ENCODE measurements at regions not wholly inside any gene's neighbourhood (a gene's known extent, or its start where the extent isn't known, plus 50 kb on each side); places are given as distances from the start of the nearest gene placed in this dataset.

GRCh38 chr7:47007471-47007870 is 574.4 kb downstream of the TNS3 start (continued):
- TF ChIP-seq EZH2phosphoT487 (IDR thresholded peaks at IDR 0.05; ENCODE audit: unreplicated experiment) (no peak), ETS1 (IDR thresholded peaks at IDR 0.05) (no peak), ZNF331 (CRISPR knock-in tag; IDR thresholded peaks at IDR 0.05; ENCODE audit: low read depth) (no peak)

DNA sequence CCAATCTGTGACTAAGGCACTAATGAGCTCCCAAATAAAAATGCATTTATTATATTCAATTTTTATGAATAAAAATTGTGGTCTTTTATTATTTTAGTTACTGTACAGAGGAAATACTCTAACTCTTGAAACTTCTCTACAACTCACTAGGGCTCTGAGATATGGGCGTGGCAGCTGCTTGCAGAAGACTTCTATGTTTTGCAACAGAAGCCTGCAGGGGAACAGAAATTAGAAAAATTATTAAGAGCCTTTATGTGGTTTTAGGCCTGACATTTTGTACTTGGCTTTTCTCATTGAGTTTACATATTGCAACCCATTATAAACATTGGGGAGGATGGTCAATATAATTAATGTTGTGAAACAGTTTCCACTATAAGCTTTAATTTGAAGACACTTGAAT is 581.4 kb downstream of the TNS3 start:
- ATAC-seq (no peak), DNase-seq (ENCODE audit: low spot score) (no peak)
- H4K20me1 ChIP-seq (replicated peaks; ENCODE audit: insufficient read depth): no peaks in the 10 kb centered on the region
- Mint-ChIP-seq H3K9me3 (no peaks in the 10 kb centered on the region), H3K4me1 (peaks cover 2% of the 10 kb centered on the region; the same call in 2 of the 3 replicates), H3K27ac (no peak overlapping the region), H3K27me3 (ENCODE audit: insufficient read depth, low read depth, poor library complexity) (no peaks in the 10 kb centered on the region), H3K4me3 (no peak overlapping the region), H3K36me3 (ENCODE audit: low read depth) (no peaks in the 10 kb centered on the region)
- no peaks in the 10 kb centered on the region for H3K36me3 ChIP-seq (ENCODE audit: insufficient read depth)
- no peaks in the 10 kb centered on the region for H3K79me2 ChIP-seq (replicated peaks; ENCODE audit: insufficient read depth)
- H3K27me3 ChIP-seq (ENCODE audit: insufficient read depth): no peaks in the 10 kb centered on the region
- H2AFZ ChIP-seq: no peak overlapping the region
- H3K4me3 ChIP-seq: no peak overlapping the region
- H3K4me1 ChIP-seq (ENCODE audit: insufficient read depth): no peaks in the 10 kb centered on the region
- H3K27ac ChIP-seq (ENCODE audit: low read depth): no peak overlapping the region
- no peaks in the 10 kb centered on the region for H3F3A ChIP-seq (replicated peaks; ENCODE audit: low read depth)
- H3K4me2 ChIP-seq: no peak overlapping the region
- no peaks in the 10 kb centered on the region for H3K9me2 ChIP-seq (ENCODE audit: insufficient read depth)
- no peak for TF ChIP-seq ZNF331 (CRISPR knock-in tag; IDR thresholded peaks at IDR 0.05; ENCODE audit: low read depth)
- no peak for TF ChIP-seq ETS1 (IDR thresholded peaks at IDR 0.05)
- TF ChIP-seq, protein P1, sequence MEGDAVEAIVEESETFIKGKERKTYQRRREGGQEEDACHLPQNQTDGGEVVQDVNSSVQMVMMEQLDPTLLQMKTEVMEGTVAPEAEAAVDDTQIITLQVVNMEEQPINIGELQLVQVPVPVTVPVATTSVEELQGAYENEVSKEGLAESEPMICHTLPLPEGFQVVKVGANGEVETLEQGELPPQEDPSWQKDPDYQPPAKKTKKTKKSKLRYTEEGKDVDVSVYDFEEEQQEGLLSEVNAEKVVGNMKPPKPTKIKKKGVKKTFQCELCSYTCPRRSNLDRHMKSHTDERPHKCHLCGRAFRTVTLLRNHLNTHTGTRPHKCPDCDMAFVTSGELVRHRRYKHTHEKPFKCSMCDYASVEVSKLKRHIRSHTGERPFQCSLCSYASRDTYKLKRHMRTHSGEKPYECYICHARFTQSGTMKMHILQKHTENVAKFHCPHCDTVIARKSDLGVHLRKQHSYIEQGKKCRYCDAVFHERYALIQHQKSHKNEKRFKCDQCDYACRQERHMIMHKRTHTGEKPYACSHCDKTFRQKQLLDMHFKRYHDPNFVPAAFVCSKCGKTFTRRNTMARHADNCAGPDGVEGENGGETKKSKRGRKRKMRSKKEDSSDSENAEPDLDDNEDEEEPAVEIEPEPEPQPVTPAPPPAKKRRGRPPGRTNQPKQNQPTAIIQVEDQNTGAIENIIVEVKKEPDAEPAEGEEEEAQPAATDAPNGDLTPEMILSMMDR (conservative IDR thresholded peaks at IDR 0.05; ENCODE audit: low read depth in 2 of 2): no peak
- TF ChIP-seq CREB1 (CRISPR knock-in tag; IDR thresholded peaks at IDR 0.05; ENCODE audit: low read depth): no peak
- no peak for TF ChIP-seq POLR2AphosphoS5 (IDR thresholded peaks at IDR 0.05; ENCODE audit: low read depth)
- TF ChIP-seq NANOG (IDR thresholded peaks at IDR 0.05; ENCODE audit: borderline replicate concordance): no peak
- TF ChIP-seq REST (IDR thresholded peaks at IDR 0.05; ENCODE audit: unreplicated experiment): no peak
- no peak for TF ChIP-seq JUNB (IDR thresholded peaks at IDR 0.05; ENCODE audit: unreplicated experiment)
- no peak for TF ChIP-seq STAT1 (IDR thresholded peaks at IDR 0.05; ENCODE audit: unreplicated experiment)
- TF ChIP-seq, protein P2, sequence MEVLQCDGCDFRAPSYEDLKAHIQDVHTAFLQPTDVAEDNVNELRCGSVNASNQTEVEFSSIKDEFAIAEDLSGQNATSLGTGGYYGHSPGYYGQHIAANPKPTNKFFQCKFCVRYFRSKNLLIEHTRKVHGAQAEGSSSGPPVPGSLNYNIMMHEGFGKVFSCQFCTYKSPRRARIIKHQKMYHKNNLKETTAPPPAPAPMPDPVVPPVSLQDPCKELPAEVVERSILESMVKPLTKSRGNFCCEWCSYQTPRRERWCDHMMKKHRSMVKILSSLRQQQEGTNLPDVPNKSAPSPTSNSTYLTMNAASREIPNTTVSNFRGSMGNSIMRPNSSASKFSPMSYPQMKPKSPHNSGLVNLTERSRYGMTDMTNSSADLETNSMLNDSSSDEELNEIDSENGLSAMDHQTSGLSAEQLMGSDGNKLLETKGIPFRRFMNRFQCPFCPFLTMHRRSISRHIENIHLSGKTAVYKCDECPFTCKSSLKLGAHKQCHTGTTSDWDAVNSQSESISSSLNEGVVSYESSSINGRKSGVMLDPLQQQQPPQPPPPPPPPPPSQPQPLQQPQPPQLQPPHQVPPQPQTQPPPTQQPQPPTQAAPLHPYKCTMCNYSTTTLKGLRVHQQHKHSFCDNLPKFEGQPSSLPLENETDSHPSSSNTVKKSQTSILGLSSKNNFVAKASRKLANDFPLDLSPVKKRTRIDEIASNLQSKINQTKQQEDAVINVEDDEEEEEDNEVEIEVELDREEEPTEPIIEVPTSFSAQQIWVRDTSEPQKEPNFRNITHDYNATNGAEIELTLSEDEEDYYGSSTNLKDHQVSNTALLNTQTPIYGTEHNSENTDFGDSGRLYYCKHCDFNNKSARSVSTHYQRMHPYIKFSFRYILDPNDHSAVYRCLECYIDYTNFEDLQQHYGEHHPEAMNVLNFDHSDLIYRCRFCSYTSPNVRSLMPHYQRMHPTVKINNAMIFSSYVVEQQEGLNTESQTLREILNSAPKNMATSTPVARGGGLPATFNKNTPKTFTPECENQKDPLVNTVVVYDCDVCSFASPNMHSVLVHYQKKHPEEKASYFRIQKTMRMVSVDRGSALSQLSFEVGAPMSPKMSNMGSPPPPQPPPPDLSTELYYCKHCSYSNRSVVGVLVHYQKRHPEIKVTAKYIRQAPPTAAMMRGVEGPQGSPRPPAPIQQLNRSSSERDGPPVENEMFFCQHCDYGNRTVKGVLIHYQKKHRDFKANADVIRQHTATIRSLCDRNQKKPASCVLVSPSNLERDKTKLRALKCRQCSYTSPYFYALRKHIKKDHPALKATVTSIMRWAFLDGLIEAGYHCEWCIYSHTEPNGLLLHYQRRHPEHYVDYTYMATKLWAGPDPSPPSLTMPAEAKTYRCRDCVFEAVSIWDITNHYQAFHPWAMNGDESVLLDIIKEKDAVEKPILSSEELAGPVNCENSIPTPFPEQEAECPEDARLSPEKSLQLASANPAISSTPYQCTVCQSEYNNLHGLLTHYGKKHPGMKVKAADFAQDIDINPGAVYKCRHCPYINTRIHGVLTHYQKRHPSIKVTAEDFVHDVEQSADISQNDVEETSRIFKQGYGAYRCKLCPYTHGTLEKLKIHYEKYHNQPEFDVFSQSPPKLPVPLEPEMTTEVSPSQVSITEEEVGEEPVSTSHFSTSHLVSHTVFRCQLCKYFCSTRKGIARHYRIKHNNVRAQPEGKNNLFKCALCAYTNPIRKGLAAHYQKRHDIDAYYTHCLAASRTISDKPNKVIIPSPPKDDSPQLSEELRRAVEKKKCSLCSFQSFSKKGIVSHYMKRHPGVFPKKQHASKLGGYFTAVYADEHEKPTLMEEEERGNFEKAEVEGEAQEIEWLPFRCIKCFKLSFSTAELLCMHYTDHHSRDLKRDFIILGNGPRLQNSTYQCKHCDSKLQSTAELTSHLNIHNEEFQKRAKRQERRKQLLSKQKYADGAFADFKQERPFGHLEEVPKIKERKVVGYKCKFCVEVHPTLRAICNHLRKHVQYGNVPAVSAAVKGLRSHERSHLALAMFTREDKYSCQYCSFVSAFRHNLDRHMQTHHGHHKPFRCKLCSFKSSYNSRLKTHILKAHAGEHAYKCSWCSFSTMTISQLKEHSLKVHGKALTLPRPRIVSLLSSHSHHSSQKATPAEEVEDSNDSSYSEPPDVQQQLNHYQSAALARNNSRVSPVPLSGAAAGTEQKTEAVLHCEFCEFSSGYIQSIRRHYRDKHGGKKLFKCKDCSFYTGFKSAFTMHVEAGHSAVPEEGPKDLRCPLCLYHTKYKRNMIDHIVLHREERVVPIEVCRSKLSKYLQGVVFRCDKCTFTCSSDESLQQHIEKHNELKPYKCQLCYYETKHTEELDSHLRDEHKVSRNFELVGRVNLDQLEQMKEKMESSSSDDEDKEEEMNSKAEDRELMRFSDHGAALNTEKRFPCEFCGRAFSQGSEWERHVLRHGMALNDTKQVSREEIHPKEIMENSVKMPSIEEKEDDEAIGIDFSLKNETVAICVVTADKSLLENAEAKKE (CRISPR knock-in tag; IDR thresholded peaks at IDR 0.05): no peak
- TF ChIP-seq EZH2phosphoT487 (IDR thresholded peaks at IDR 0.05; ENCODE audit: unreplicated experiment): no peak
- no peak for TF ChIP-seq ZNF114 (CRISPR knock-in tag; IDR thresholded peaks at IDR 0.05)
